Keratinocyte (primary cell): ENCODE measurements at regions not wholly inside any gene's neighbourhood (a gene's known extent, or its start where the extent isn't known, plus 50 kb on each side); places are given as distances from the start of the nearest gene placed in this dataset.

Experiments used
- EZH2 ChIP-seq: IDR thresholded peaks from one replicate; pipeline ENCODE4 v1.6.1; 2012; ENCODE audit warnings: inconsistent platforms, mild to moderate bottlenecking, low read length, moderate library complexity
- TF ChIP-seq, protein P1 (sequence below), 3 experiments: IDR thresholded peaks in 1 of 3; conservative IDR thresholded peaks in 1 of 3; optimal IDR thresholded peaks in 1 of 3; 2 replicates in 2 of 3; 3 replicates in 1 of 3; pipeline versions ENCODE3 to v1.5.1; 2011; ENCODE audit warnings: low read length in 3 of 3, mild to moderate bottlenecking in 3 of 3, moderate library complexity in 2 of 3, control low read depth in 1 of 3, inconsistent platforms in 1 of 3; ENCODE audit not compliant: insufficient read depth in 2 of 3; ENCODE audit errors: extremely low read depth in 1 of 3

DNA sequence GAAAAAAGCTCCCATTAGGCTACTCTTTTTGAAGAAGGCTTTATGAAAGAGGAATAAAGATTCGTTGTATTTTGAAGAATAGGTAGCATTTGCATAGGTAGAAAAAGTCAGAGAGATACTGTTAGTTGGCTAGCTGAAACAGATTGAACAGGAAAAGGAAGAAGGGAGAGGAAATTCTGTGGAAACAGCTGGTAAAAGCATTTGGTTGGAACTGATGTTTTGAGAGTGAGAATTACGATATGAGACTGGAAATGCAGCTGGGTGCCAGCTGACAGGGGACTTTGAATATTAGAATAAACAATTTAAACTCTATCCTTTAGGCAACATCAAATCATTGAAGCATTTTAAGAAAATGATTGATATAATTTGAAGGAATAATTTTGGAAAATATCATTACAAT lies 96.7 kb upstream of the CNTNAP5 start:
- TF ChIP-seq, protein P1, sequence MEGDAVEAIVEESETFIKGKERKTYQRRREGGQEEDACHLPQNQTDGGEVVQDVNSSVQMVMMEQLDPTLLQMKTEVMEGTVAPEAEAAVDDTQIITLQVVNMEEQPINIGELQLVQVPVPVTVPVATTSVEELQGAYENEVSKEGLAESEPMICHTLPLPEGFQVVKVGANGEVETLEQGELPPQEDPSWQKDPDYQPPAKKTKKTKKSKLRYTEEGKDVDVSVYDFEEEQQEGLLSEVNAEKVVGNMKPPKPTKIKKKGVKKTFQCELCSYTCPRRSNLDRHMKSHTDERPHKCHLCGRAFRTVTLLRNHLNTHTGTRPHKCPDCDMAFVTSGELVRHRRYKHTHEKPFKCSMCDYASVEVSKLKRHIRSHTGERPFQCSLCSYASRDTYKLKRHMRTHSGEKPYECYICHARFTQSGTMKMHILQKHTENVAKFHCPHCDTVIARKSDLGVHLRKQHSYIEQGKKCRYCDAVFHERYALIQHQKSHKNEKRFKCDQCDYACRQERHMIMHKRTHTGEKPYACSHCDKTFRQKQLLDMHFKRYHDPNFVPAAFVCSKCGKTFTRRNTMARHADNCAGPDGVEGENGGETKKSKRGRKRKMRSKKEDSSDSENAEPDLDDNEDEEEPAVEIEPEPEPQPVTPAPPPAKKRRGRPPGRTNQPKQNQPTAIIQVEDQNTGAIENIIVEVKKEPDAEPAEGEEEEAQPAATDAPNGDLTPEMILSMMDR (optimal IDR thresholded peaks at IDR 0.05 in 1 of 3, IDR thresholded peaks at IDR 0.05 in 1 of 3, conservative IDR thresholded peaks at IDR 0.05 in 1 of 3; ENCODE audit: extremely low read depth in 1 of 3, insufficient read depth in 2 of 3, low read length in 3 of 3), result no peak
- TF ChIP-seq EZH2, result no peak
